PC-3 (cell line): ENCODE measurements at regions not wholly inside any gene's neighbourhood (a gene's known extent, or its start where the extent isn't known, plus 50 kb on each side); places are given as distances from the start of the nearest gene placed in this dataset.

Experiments
- EZH2 ChIP-seq: fragments of 300-600 bp; sonication (generic); IDR thresholded peaks from one replicate; pipeline ENCODE4 v1.6.1; 2017; ENCODE audit warnings: antibody characterized with exemption, mild to moderate bottlenecking, low read length; ENCODE audit not compliant: unreplicated experiment
- TF ChIP-seq, protein P1 (sequence below): fragments of 300-600 bp; sonication (generic); conservative IDR thresholded peaks from 2 replicates; pipeline ENCODE4 v1.5.1; 2017; ENCODE audit warnings: antibody characterized with exemption, low read depth, mild to moderate bottlenecking, low read length

DNA sequence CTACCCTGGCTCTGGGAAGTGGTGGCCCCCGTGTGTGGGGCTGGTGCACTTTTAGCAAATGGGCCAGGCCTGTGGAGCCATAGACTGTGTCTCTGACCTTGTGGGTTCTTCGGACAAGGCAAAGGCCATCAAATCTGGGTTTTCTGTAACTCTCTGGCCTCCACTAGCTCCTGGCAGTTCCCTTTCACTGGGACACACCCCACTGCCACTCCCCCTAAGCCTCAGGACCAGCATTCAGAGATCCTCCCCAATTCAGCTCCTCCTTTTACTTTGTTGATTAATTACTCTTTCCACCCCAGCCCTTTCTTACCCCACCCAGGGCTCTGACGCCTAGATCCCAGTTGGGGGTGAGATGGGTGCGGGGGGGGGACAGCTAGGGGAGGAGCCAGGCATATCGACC lies 53.9 kb upstream of the IRX3 start:
- TF ChIP-seq, protein P1, sequence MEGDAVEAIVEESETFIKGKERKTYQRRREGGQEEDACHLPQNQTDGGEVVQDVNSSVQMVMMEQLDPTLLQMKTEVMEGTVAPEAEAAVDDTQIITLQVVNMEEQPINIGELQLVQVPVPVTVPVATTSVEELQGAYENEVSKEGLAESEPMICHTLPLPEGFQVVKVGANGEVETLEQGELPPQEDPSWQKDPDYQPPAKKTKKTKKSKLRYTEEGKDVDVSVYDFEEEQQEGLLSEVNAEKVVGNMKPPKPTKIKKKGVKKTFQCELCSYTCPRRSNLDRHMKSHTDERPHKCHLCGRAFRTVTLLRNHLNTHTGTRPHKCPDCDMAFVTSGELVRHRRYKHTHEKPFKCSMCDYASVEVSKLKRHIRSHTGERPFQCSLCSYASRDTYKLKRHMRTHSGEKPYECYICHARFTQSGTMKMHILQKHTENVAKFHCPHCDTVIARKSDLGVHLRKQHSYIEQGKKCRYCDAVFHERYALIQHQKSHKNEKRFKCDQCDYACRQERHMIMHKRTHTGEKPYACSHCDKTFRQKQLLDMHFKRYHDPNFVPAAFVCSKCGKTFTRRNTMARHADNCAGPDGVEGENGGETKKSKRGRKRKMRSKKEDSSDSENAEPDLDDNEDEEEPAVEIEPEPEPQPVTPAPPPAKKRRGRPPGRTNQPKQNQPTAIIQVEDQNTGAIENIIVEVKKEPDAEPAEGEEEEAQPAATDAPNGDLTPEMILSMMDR, result no peak
- TF ChIP-seq EZH2, result no peak
